K562 (cell line): ENCODE measurements at regions not wholly inside any gene's neighbourhood (a gene's known extent, or its start where the extent isn't known, plus 50 kb on each side); places are given as distances from the start of the nearest gene placed in this dataset.

Source experiments
- ATAC-seq: fragments of 200-7000 bp; cut with Tn5 transposase; 3 replicates; pipeline ENCODE4 v1.9.1; 2020; ENCODE audit warnings: moderate library complexity
- BruUV-seq: library from RNA; stranded (reverse); fragments of 400-500 nt; replicated peaks from 2 replicates; lab custom pipeline; 2021; lab: Mats Ljungman, UMichigan
- CTCF ChIA-PET: fragments of 300-600 bp; formaldehyde crosslinking; extraction: SDS; loops from one replicate; lab custom pipeline; 2021; ENCODE audit warnings: low intra/inter-chr PET ratio; lab: Yijun Ruan, JAX
- POLR2A ChIA-PET: fragments of 300-600, 350-650 bp; sonication (Branson Sonifier 250); formaldehyde crosslinking; extraction: SDS; loops from one replicate; lab custom pipeline; 2021; ENCODE audit warnings: antibody characterized with exemption, inconsistent platforms; lab: Yijun Ruan, JAX
- DNase-seq, 4 experiments: peaks; one replicate each; pipeline versions ENCODE4 v3.0.0 to v3.0.0-alpha.2; 2011 to 2018; ENCODE audit warnings: low spot score in 3 of 4, mixed read lengths in 3 of 4; ENCODE audit errors: extremely low read depth in 1 of 4
- FAIRE-seq: peaks from 2 replicates; lab custom pipeline; 2011; peaks lifted over from hg19 to GRCh38; lab: Jason Lieb, UNC
- H2AFZ ChIP-seq: 2 replicates; pipeline ENCODE4 v1.6.0; 2011; ENCODE audit warnings: low read depth, low read length, control low read depth, inconsistent platforms
- H3K27ac ChIP-seq: fragments of 200-600 bp; 3 replicates; pipeline ENCODE4 v1.8.0; 2011; ENCODE audit warnings: low read depth, mild to moderate bottlenecking, control low read depth, inconsistent platforms, low read length, moderate library complexity, mixed read lengths; ENCODE audit errors: extremely low read depth
- H3K27me3 ChIP-seq, 2 experiments: fragments of 300-600 bp in 1 of 2; 2 replicates in 1 of 2; 3 replicates in 1 of 2; pipeline versions ENCODE4 v1.6.0 to v1.8.0; 2011; ENCODE audit warnings: inconsistent platforms in 2 of 2, low read length in 2 of 2, mild to moderate bottlenecking in 1 of 2, mixed read lengths in 1 of 2, moderate library complexity in 1 of 2; ENCODE audit not compliant: control insufficient read depth in 2 of 2, insufficient read depth in 2 of 2
- H3K36me3 ChIP-seq: fragments of 300-600 bp; 3 replicates; pipeline ENCODE4 v1.8.0; 2011; ENCODE audit warnings: mild to moderate bottlenecking, low read length, inconsistent platforms; ENCODE audit not compliant: control insufficient read depth, insufficient read depth
- H3K4me1 ChIP-seq, 2 experiments: fragments of 200-600 bp in 1 of 2; replicated peaks in 1 of 2; 2 replicates in 1 of 2; 3 replicates in 1 of 2; pipeline versions ENCODE4 v1.5.1 to v1.8.0; 2011; ENCODE audit warnings: inconsistent platforms in 2 of 2, low read length in 2 of 2, mild to moderate bottlenecking in 1 of 2, mixed read lengths in 1 of 2, moderate library complexity in 1 of 2; ENCODE audit not compliant: control insufficient read depth in 2 of 2, insufficient read depth in 2 of 2
- H3K4me2 ChIP-seq: 2 replicates; pipeline ENCODE4 v1.6.1; 2011; ENCODE audit warnings: low read length, control low read depth, inconsistent platforms, mixed read lengths; ENCODE audit not compliant: insufficient read depth
- H3K4me3 ChIP-seq: fragments of 200-600 bp; sonication (generic), shearing (Covaris generic); 2 replicates; pipeline ENCODE4 v1.5.1; 2016; ENCODE audit warnings: control low read depth, inconsistent platforms
- H3K79me2 ChIP-seq: fragments of 200-600 bp; 3 replicates; pipeline ENCODE4 v1.8.0; 2011; ENCODE audit warnings: low read length, inconsistent platforms; ENCODE audit not compliant: control insufficient read depth, insufficient read depth
- H3K9ac ChIP-seq, 2 experiments: 2 replicates each; pipeline versions ENCODE4 v1.6.0 to v1.6.1; 2011; ENCODE audit warnings: low read depth in 2 of 2, low read length in 2 of 2, control low read depth in 1 of 2, inconsistent platforms in 1 of 2, mild to moderate bottlenecking in 1 of 2, mixed read lengths in 1 of 2; ENCODE audit not compliant: insufficient read depth in 1 of 2
- H3K9me1 ChIP-seq: one replicate; pipeline ENCODE4 v1.6.0; 2011; ENCODE audit warnings: inconsistent platforms, mild to moderate bottlenecking, low read length, moderate library complexity; ENCODE audit not compliant: control insufficient read depth, insufficient read depth
- H3K9me3 ChIP-seq: replicated peaks from 2 replicates; pipeline ENCODE4 v1.5.1; 2011; ENCODE audit warnings: low read depth, low read length, inconsistent platforms; ENCODE audit not compliant: control insufficient read depth, insufficient read depth
- H4K20me1 ChIP-seq: replicated peaks from 2 replicates; pipeline ENCODE4 v1.6.1; 2011; ENCODE audit warnings: low read length, inconsistent platforms, mixed read lengths; ENCODE audit not compliant: control insufficient read depth, insufficient read depth
- CHD4 ChIP-seq: fragments of 200-600 bp; sonication (generic); IDR thresholded peaks from 3 replicates; pipeline ENCODE4 v1.6.1; 2012; ENCODE audit warnings: low read depth, mild to moderate bottlenecking, mixed read lengths, low read length, inconsistent platforms; ENCODE audit not compliant: insufficient read depth, insufficient replicate concordance, poor library complexity, severe bottlenecking
- ELK1 ChIP-seq: sonication (generic); formaldehyde crosslinking; IDR thresholded peaks from 2 replicates; pipeline ENCODE4 v1.8.1; 2022; ENCODE audit warnings: missing genetic modification reagents
- FOXM1 ChIP-seq, 2 experiments: fragments of 450-650 bp in 1 of 2; sonication (generic) in 1 of 2; formaldehyde crosslinking in 1 of 2; IDR thresholded peaks; 2 replicates each; pipeline versions ENCODE4 v1.6.1 to v1.9.0; 2017 to 2022; ENCODE audit warnings: low read depth in 2 of 2, mild to moderate bottlenecking in 2 of 2, missing genetic modification reagents in 1 of 2, moderate library complexity in 1 of 2
- GTF2E2 ChIP-seq: fragments of 200-800 bp; sonication (Bioruptor generic); IDR thresholded peaks from 2 replicates; pipeline ENCODE4 v1.6.1; 2016; ENCODE audit warnings: missing genetic modification characterization, missing compliant biosample characterization
- MCM5 ChIP-seq: fragments of 450-650 bp; IDR thresholded peaks from 2 replicates; pipeline ENCODE4 v1.6.1; 2016; ENCODE audit warnings: low read depth
- POLR2AphosphoS5 ChIP-seq: IDR thresholded peaks from 2 replicates; pipeline ENCODE4 v1.6.1; 2011; ENCODE audit warnings: mild to moderate bottlenecking, low read depth, low read length, moderate library complexity; ENCODE audit not compliant: control insufficient read depth, insufficient read depth
- PREB ChIP-seq: sonication (generic); formaldehyde crosslinking; IDR thresholded peaks from 2 replicates; pipeline ENCODE4 v1.8.1; 2023; ENCODE audit warnings: mild to moderate bottlenecking, missing genetic modification reagents
- PTBP1 ChIP-seq: fragments of 200-400 bp; formaldehyde crosslinking; IDR thresholded peaks from 2 replicates; pipeline ENCODE4 v1.6.1; 2017; ENCODE audit warnings: low read depth, low read length
- RBFOX2 ChIP-seq: fragments of 200-400 bp; formaldehyde crosslinking; IDR thresholded peaks from 2 replicates; pipeline ENCODE4 v1.6.1; 2017; ENCODE audit warnings: low read depth, mild to moderate bottlenecking, low read length, moderate library complexity
- SNIP1 ChIP-seq: fragments of 450-650 bp; IDR thresholded peaks from 2 replicates; pipeline ENCODE4 v1.7.1; 2017; ENCODE audit warnings: low read depth, mild to moderate bottlenecking
- SOX6 ChIP-seq: fragments of 450-650 bp; IDR thresholded peaks from 2 replicates; pipeline ENCODE4 v1.6.1; 2014; ENCODE audit warnings: mild to moderate bottlenecking
- SRSF1 ChIP-seq: fragments of 200-400 bp; formaldehyde crosslinking; IDR thresholded peaks from 2 replicates; pipeline ENCODE4 v1.6.1; 2017; ENCODE audit warnings: mild to moderate bottlenecking, low read depth, low read length, moderate library complexity
- TRIM28 ChIP-seq: fragments of 450-650 bp; IDR thresholded peaks from 2 replicates; pipeline ENCODE4 v1.6.1; 2017
- ZBED1 ChIP-seq: IDR thresholded peaks from 2 replicates; pipeline ENCODE4 v1.6.1; 2014
- ZBTB12 ChIP-seq: fragments of 250-450 bp; sonication (Bioruptor Pico); IDR thresholded peaks from 2 replicates; pipeline ENCODE4 v1.4.0; 2020
- ZNF444 ChIP-seq: fragments of 250-450 bp; sonication (Bioruptor Pico); IDR thresholded peaks from 2 replicates; pipeline ENCODE4 v1.4.0; 2020; ENCODE audit warnings: mild to moderate bottlenecking, moderate library complexity
- ZNF668 ChIP-seq: fragments of 250-450 bp; sonication (Bioruptor Pico); IDR thresholded peaks from 2 replicates; pipeline ENCODE4 v1.8.0; 2022; ENCODE audit warnings: mild to moderate bottlenecking, inconsistent platforms
- WGBS: fragments of 100-300 bp; shearing (Covaris generic); methylation state at CpG from one replicate; pipeline ENCODE4 v1.1.6; 2016; ENCODE audit warnings: low coverage, mixed read lengths; ENCODE audit not compliant: insufficient coverage; ENCODE audit errors: missing lambda C conversion rate; 5-methylcytosine and 5-hydroxymethylcytosine counted together
- in situ Hi-C: fragments of 300-500 bp; cut with MboI; formaldehyde crosslinking; loops from 4 replicates; pipeline ENCODE4 v1.15.0; 2018; ENCODE audit warnings: inconsistent platforms, mixed read lengths
- intact Hi-C: fragments of 100-400 bp; cut with micrococcal nuclease; formaldehyde crosslinking; loops from 2 replicates; pipeline ENCODE4 v1.14.2; 2022
- TF ChIP-seq, protein P1 (sequence below): fragments of 250-450 bp; sonication (Bioruptor Pico); IDR thresholded peaks from 2 replicates; pipeline ENCODE4 v1.4.0; 2020; ENCODE audit warnings: mild to moderate bottlenecking, moderate library complexity, borderline replicate concordance

- TF ChIP-seq RBFOX2 (no peak), SNIP1 (no peak), MCM5 (no peak), SRSF1 (no peak), ZNF668 (no peak), SOX6 (no peak), ZBED1 (no peak), ZBTB12 (no peak), PTBP1 (no peak), PREB (CRISPR knock-in tag) (no peak), TRIM28 (no peak), ELK1 (no peak), ZNF444 (CRISPR knock-in tag) (no peak), GTF2E2 (tag) (no peak), FOXM1 (IDR thresholded peaks at IDR 0.05; ENCODE audit: low read depth) (no peak), FOXM1 (CRISPR knock-in tag; IDR thresholded peaks at IDR 0.05; ENCODE audit: low read depth) (no peak), POLR2AphosphoS5 (no peak), CHD4 (no peak)
- TF ChIP-seq, protein P1, sequence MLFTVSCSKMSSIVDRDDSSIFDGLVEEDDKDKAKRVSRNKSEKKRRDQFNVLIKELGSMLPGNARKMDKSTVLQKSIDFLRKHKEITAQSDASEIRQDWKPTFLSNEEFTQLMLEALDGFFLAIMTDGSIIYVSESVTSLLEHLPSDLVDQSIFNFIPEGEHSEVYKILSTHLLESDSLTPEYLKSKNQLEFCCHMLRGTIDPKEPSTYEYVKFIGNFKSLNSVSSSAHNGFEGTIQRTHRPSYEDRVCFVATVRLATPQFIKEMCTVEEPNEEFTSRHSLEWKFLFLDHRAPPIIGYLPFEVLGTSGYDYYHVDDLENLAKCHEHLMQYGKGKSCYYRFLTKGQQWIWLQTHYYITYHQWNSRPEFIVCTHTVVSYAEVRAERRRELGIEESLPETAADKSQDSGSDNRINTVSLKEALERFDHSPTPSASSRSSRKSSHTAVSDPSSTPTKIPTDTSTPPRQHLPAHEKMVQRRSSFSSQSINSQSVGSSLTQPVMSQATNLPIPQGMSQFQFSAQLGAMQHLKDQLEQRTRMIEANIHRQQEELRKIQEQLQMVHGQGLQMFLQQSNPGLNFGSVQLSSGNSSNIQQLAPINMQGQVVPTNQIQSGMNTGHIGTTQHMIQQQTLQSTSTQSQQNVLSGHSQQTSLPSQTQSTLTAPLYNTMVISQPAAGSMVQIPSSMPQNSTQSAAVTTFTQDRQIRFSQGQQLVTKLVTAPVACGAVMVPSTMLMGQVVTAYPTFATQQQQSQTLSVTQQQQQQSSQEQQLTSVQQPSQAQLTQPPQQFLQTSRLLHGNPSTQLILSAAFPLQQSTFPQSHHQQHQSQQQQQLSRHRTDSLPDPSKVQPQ (CRISPR knock-in tag): no peak
- peaks cover 9 to 41% of the 10 kb centered on the region in 2 experiments; a peak in 4 of 5 replicates for H3K27me3 ChIP-seq
- no peak overlapping the region for H3K4me2 ChIP-seq
- H4K20me1 ChIP-seq: no peaks in the 10 kb centered on the region
- POLR2A ChIA-PET: interaction anchor here (0.5 to 0.6 kb wide), 2 partner anchors 318 to 880 kb away, joined by 3 read pairs; no protein-coding TSS in a partner anchor
- intact Hi-C loops (no loop called here), in situ Hi-C loops (no loop called here)
- no peak overlapping the region for H3K4me3 ChIP-seq
- FAIRE-seq (no peak), ATAC-seq (no peak), DNase-seq (no peak)
- H2AFZ ChIP-seq: no peak overlapping the region
- H3K9ac ChIP-seq: no peak overlapping the region
- H3K4me1 ChIP-seq: no peaks in the 10 kb centered on the region
- no peaks in the 10 kb centered on the region for H3K9me3 ChIP-seq
- CTCF ChIA-PET: no interaction called here
- H3K9me1 ChIP-seq: no peaks in the 10 kb centered on the region
- BruUV-seq: no TSS peak
- no peaks in the 10 kb centered on the region for H3K79me2 ChIP-seq
- 0% methylated on average over 3 of the region's 3 CpGs for WGBS
- H3K27ac ChIP-seq: no peak overlapping the region
- H3K36me3 ChIP-seq: no peaks in the 10 kb centered on the region
These were observed 181.2 kb upstream of the PROK2 start for GRCh38 chr3:71966185-71966584.
